Ishikawa (cell line): ENCODE measurements at regions not wholly inside any gene's neighbourhood (a gene's known extent, or its start where the extent isn't known, plus 50 kb on each side); places are given as distances from the start of the nearest gene placed in this dataset.

ENCODE experiments used
- CEBPB ChIP-seq: IDR thresholded peaks from 2 replicates; pipeline ENCODE4 v1.6.1; 2012
- CREB1 ChIP-seq: IDR thresholded peaks from 2 replicates; pipeline ENCODE4 v1.6.1; 2012; ENCODE audit warnings: low read depth
- EGR1 ChIP-seq: IDR thresholded peaks from 2 replicates; pipeline ENCODE4 v1.6.1; 2012
- EP300 ChIP-seq: IDR thresholded peaks from 2 replicates; pipeline ENCODE4 v1.6.1; 2012; ENCODE audit warnings: borderline replicate concordance
- FOXM1 ChIP-seq: IDR thresholded peaks from 2 replicates; pipeline ENCODE4 v1.6.1; 2012; ENCODE audit warnings: low read depth, borderline replicate concordance
- NFIC ChIP-seq: IDR thresholded peaks from 2 replicates; pipeline ENCODE4 v1.6.1; 2012
- RAD21 ChIP-seq: IDR thresholded peaks from 2 replicates; pipeline ENCODE4 v1.6.1; 2012; ENCODE audit warnings: low read depth
- TAF1 ChIP-seq: IDR thresholded peaks from 2 replicates; pipeline ENCODE4 v1.6.1; 2012; ENCODE audit warnings: low read depth, mild to moderate bottlenecking
- TCF12 ChIP-seq: IDR thresholded peaks from 2 replicates; pipeline ENCODE4 v1.6.1; 2012; ENCODE audit warnings: low read depth
- TEAD4 ChIP-seq: IDR thresholded peaks from 2 replicates; pipeline ENCODE4 v1.6.1; 2012
- YY1 ChIP-seq: IDR thresholded peaks from 2 replicates; pipeline ENCODE4 v1.6.1; 2012; ENCODE audit warnings: low read depth
- ZBTB7A ChIP-seq: IDR thresholded peaks from 2 replicates; pipeline ENCODE4 v1.6.1; 2012; ENCODE audit warnings: low read depth
- TF ChIP-seq, protein P1 (sequence below): IDR thresholded peaks from 2 replicates; pipeline ENCODE4 v1.6.1; 2012
- TF ChIP-seq, protein P2 (sequence below): IDR thresholded peaks from 2 replicates; pipeline ENCODE4 v1.6.1; 2012; ENCODE audit warnings: low read depth, mild to moderate bottlenecking
- TF ChIP-seq, protein P3 (sequence below): IDR thresholded peaks from 2 replicates; pipeline ENCODE4 v1.6.1; 2012

DNA sequence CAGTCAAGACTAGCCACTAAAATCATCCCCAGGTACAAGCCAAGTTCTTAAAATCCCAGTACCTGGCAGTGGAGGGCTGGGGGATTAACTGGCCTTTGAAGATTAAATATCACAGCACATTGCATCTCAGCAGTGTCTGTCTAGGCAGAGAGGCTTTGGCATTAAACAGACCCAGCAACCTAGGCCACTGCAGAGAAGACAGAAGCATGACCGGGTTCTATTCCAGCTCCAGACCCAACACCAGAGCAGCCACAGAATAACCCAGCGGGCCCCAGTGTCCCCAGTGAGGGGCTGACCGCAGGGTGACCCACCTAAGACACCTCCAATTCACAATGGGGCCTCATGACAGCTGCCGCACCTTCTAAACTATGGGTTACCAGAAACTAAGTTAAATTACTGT, 88.2 kb downstream of the SHANK2 start:
- TF ChIP-seq TAF1 = no peak
- no peak for TF ChIP-seq NFIC
- TF ChIP-seq TEAD4 = no peak
- TF ChIP-seq TCF12 = no peak
- TF ChIP-seq EP300 = no peak
- TF ChIP-seq YY1 = no peak
- TF ChIP-seq FOXM1 = no peak
- TF ChIP-seq, protein P1, sequence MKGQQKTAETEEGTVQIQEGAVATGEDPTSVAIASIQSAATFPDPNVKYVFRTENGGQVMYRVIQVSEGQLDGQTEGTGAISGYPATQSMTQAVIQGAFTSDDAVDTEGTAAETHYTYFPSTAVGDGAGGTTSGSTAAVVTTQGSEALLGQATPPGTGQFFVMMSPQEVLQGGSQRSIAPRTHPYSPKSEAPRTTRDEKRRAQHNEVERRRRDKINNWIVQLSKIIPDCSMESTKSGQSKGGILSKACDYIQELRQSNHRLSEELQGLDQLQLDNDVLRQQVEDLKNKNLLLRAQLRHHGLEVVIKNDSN = no peak
- TF ChIP-seq, protein P2, sequence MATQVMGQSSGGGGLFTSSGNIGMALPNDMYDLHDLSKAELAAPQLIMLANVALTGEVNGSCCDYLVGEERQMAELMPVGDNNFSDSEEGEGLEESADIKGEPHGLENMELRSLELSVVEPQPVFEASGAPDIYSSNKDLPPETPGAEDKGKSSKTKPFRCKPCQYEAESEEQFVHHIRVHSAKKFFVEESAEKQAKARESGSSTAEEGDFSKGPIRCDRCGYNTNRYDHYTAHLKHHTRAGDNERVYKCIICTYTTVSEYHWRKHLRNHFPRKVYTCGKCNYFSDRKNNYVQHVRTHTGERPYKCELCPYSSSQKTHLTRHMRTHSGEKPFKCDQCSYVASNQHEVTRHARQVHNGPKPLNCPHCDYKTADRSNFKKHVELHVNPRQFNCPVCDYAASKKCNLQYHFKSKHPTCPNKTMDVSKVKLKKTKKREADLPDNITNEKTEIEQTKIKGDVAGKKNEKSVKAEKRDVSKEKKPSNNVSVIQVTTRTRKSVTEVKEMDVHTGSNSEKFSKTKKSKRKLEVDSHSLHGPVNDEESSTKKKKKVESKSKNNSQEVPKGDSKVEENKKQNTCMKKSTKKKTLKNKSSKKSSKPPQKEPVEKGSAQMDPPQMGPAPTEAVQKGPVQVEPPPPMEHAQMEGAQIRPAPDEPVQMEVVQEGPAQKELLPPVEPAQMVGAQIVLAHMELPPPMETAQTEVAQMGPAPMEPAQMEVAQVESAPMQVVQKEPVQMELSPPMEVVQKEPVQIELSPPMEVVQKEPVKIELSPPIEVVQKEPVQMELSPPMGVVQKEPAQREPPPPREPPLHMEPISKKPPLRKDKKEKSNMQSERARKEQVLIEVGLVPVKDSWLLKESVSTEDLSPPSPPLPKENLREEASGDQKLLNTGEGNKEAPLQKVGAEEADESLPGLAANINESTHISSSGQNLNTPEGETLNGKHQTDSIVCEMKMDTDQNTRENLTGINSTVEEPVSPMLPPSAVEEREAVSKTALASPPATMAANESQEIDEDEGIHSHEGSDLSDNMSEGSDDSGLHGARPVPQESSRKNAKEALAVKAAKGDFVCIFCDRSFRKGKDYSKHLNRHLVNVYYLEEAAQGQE = no peak
- TF ChIP-seq RAD21 = no peak
- TF ChIP-seq, protein P3, sequence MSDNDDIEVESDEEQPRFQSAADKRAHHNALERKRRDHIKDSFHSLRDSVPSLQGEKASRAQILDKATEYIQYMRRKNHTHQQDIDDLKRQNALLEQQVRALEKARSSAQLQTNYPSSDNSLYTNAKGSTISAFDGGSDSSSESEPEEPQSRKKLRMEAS = no peak

DNA sequence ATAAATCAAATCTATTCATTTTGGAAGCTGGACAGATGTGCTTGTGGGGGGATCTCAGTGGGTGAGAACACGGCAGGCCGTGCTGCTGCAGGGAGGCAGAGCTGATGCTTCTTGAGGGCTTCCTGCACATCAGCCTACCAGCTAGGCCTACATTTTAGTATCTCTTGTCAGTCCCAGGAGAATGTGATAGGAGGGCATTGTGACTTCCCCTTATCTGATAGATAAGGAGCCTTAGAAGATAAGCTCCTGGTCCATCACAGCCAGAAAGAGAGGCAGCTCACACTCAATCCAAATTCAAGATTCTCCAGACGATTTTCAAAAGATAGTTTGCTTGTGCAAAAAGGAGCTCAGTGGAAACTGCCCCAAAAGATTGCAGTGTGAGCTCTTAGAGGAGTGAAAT, 89.0 kb downstream of the SHANK2 start:
- TF ChIP-seq TAF1 = no peak
- TF ChIP-seq YY1 = no peak
- TF ChIP-seq, protein P3 = no peak
- TF ChIP-seq, protein P2 = no peak
- TF ChIP-seq CREB1 = no peak
- TF ChIP-seq EP300 = no peak
- TF ChIP-seq TEAD4 = no peak
- TF ChIP-seq NFIC = no peak
- TF ChIP-seq EGR1 = no peak
- TF ChIP-seq FOXM1 = no peak
- TF ChIP-seq CEBPB = no peak
- TF ChIP-seq RAD21 = no peak
- no peak for TF ChIP-seq ZBTB7A
- no peak for TF ChIP-seq TCF12
- TF ChIP-seq, protein P1 = no peak

DNA sequence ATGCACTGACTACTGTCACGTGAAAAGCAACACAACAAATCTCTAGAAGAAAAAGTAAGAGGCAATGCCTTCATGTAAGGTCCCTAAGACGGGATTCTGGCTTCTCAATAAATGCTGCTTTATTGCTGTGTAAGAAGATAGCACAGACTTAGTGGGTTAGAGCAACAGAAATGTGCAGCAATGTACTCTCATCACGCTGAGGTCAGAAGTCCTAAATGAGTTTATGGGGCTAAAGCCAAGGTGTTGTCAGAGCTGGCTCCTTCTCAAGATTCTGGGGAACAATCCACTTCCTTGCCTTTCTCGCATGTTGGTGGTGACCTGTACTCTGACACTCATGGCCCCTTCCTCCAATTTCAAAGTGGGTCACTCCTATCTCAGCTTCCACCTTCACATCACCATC, 93.4 kb downstream of the SHANK2 start:
- TF ChIP-seq TCF12 (no peak), FOXM1 (no peak), EP300 (no peak)
- TF ChIP-seq, protein P2 = no peak
- TF ChIP-seq, protein P3 = no peak

DNA sequence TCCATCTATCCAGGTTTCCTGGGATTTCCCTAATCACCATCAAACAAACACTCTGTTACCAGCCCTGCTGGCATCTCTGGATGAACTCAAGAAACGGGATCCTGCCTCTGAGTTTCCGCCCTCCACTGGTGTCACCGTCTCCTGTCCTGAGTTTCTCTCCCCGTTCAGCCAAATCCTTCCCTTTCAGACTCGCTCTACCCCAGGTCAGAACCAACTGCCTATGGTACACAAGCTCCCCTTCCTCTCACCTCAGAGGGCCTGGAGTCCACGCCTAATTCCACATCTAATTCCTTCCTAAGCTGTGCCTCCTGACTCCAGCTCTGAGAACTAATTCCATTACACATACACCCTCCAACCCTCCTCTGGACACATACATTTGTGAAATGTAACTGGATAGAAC, 96.1 kb downstream of the SHANK2 start:
- TF ChIP-seq CREB1 = no peak
- no peak for TF ChIP-seq EGR1
- TF ChIP-seq TCF12 = no peak
- TF ChIP-seq YY1 = no peak
- no peak for TF ChIP-seq EP300
- TF ChIP-seq, protein P2 = no peak
- no peak for TF ChIP-seq RAD21
- no peak for TF ChIP-seq ZBTB7A
- no peak for TF ChIP-seq TAF1
- no peak for TF ChIP-seq FOXM1
- no peak for TF ChIP-seq NFIC
- no peak for TF ChIP-seq CEBPB
- TF ChIP-seq, protein P1 = no peak
- TF ChIP-seq, protein P3 = no peak
- TF ChIP-seq TEAD4 = no peak
